Gastrocnemius medialis (tissue), 4 donors: ENCODE measurements at regions not wholly inside any gene's neighbourhood (a gene's known extent, or its start where the extent isn't known, plus 50 kb on each side); places are given as distances from the start of the nearest gene placed in this dataset.

Experiments
- POLR2A ChIP-seq, 2 donors: fragments of 450-650 bp; IDR thresholded peaks; one replicate each; pipeline ENCODE4 v1.6.1; 2017; ENCODE audit warnings: antibody characterized with exemption in 2 of 2, mild to moderate bottlenecking in 2 of 2, moderate library complexity in 2 of 2
- TF ChIP-seq, protein P1 (sequence below), 5 experiments: fragments of 450-650 bp in 3 of 5; fragments of 200-600 bp in 2 of 5; sonication (generic) in 2 of 5; IDR thresholded peaks in 4 of 5; conservative IDR thresholded peaks in 1 of 5; 1 replicate in 4 of 5; 2 replicates in 1 of 5; pipeline ENCODE4 v1.5.1; 2016 to 2019; ENCODE audit warnings: antibody characterized with exemption in 5 of 5, mild to moderate bottlenecking in 3 of 5, moderate library complexity in 3 of 5

DNA sequence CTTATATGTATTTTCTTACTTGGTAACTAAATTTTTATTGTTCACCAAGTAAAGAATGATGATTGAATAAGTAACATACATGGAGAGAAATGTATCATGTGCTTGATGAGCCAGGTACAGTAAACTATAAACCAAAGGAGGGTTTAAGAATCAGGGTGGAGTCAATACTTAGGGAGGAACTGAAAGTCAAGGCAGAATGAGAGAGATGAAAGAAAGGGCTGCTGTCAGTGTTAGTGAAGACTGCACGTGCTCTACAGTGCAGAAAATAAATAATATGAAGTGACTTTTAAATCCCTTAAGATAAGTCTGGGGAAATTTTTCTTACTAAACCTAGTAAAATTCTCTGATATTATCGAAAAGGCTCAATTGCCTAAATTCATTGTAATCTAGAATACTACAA, 986.0 kb downstream of the DSC3 start:
- TF ChIP-seq, protein P1, sequence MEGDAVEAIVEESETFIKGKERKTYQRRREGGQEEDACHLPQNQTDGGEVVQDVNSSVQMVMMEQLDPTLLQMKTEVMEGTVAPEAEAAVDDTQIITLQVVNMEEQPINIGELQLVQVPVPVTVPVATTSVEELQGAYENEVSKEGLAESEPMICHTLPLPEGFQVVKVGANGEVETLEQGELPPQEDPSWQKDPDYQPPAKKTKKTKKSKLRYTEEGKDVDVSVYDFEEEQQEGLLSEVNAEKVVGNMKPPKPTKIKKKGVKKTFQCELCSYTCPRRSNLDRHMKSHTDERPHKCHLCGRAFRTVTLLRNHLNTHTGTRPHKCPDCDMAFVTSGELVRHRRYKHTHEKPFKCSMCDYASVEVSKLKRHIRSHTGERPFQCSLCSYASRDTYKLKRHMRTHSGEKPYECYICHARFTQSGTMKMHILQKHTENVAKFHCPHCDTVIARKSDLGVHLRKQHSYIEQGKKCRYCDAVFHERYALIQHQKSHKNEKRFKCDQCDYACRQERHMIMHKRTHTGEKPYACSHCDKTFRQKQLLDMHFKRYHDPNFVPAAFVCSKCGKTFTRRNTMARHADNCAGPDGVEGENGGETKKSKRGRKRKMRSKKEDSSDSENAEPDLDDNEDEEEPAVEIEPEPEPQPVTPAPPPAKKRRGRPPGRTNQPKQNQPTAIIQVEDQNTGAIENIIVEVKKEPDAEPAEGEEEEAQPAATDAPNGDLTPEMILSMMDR (IDR thresholded peaks at IDR 0.05 in 4 of 5, conservative IDR thresholded peaks at IDR 0.05 in 1 of 5), result no peak
- no peak for TF ChIP-seq POLR2A (IDR thresholded peaks at IDR 0.05)
